Breast epithelium (tissue), 4 donors: ENCODE measurements at regions not wholly inside any gene's neighbourhood (a gene's known extent, or its start where the extent isn't known, plus 50 kb on each side); places are given as distances from the start of the nearest gene placed in this dataset.

Source experiments
- DNase-seq, 2 donors: peaks; one replicate each; pipeline ENCODE4 v3.0.0-alpha.2; 2019; ENCODE audit warnings: low spot score in 2 of 2
- H3K27ac ChIP-seq, 2 donors: fragments of 200-600 bp; sonication (generic) in 1 of 2; one replicate each; pipeline ENCODE4 v1.5.1; 2016 to 2019; ENCODE audit warnings: mild to moderate bottlenecking in 1 of 2
- H3K27me3 ChIP-seq, 2 donors: fragments of 200-600 bp; sonication (generic) in 1 of 2; one replicate each; pipeline versions ENCODE4 v1.5.1 to v1.6.0; 2017 to 2019; ENCODE audit warnings: control low read depth in 1 of 2, mild to moderate bottlenecking in 1 of 2
- H3K36me3 ChIP-seq: fragments of 200-600 bp; one replicate; pipeline ENCODE4 v1.5.1; 2019
- H3K4me1 ChIP-seq, 2 donors: fragments of 200-600 bp; sonication (generic); one replicate each; pipeline ENCODE4 v1.5.1; 2016 to 2019; ENCODE audit warnings: control low read depth in 1 of 2
- H3K4me3 ChIP-seq, 3 donors: fragments of 200-600 bp; sonication (generic); 1 replicate in 2 of 3; 2 replicates in 1 of 3; pipeline ENCODE4 v1.5.1; 2016 to 2019; ENCODE audit warnings: mild to moderate bottlenecking in 3 of 3, moderate library complexity in 2 of 3
- H3K9me3 ChIP-seq, 2 donors: fragments of 200-600 bp; sonication (generic) in 1 of 2; one replicate each; pipeline ENCODE4 v1.5.1; 2016 to 2019; ENCODE audit warnings: control low read depth in 1 of 2
- CTCF ChIP-seq, 3 donors: fragments of 450-650 bp; IDR thresholded peaks; one replicate each; pipeline ENCODE4 v1.5.1; 2016 to 2017; ENCODE audit warnings: antibody characterized with exemption in 3 of 3, mild to moderate bottlenecking in 3 of 3, moderate library complexity in 3 of 3
- POLR2A ChIP-seq: fragments of 450-650 bp; IDR thresholded peaks from one replicate; pipeline ENCODE4 v1.6.1; 2016; ENCODE audit warnings: antibody characterized with exemption, mild to moderate bottlenecking, moderate library complexity
- POLR2AphosphoS5 ChIP-seq, 3 donors: sonication (generic); formaldehyde crosslinking; IDR thresholded peaks; one replicate each; pipeline ENCODE4 v1.6.1; 2017; ENCODE audit warnings: antibody characterized with exemption in 3 of 3
- intact Hi-C: fragments of 100-400 bp; cut with DNase I; formaldehyde crosslinking; loops from one replicate; pipeline ENCODE4 v1.15.1; 2023; ENCODE audit warnings: low total_unique reads

- Histone ChIP-seq H3K9me3 (no peaks in the 10 kb centered on the region), H3K4me3 (no peak overlapping the region), H3K27ac (no peak overlapping the region), H3K27me3 (no peaks in the 10 kb centered on the region), H3K4me1 (peaks cover 0 to 8% of the 10 kb centered on the region in 2 donors), H3K36me3 (no peaks in the 10 kb centered on the region)
- no peak for DNase-seq
- no peak for TF ChIP-seq POLR2AphosphoS5 (IDR thresholded peaks at IDR 0.05)
- intact Hi-C loops: no loop called here
Observed at GRCh38 chr5:39521940-39522590, 97.3 kb upstream of the DAB2 start.

- Histone ChIP-seq H3K27me3 (no peaks in the 10 kb centered on the region), H3K4me1 (peaks cover 0 to 8% of the 10 kb centered on the region in 2 donors), H3K9me3 (no peaks in the 10 kb centered on the region), H3K4me3 (no peak overlapping the region), H3K36me3 (no peaks in the 10 kb centered on the region), H3K27ac (no peak overlapping the region)
- no peak for DNase-seq
- TF ChIP-seq POLR2A (no peak), CTCF (IDR thresholded peaks at IDR 0.05) (no peak)
- intact Hi-C loops: no loop called here
Observed at GRCh38 chr5:39521098-39521860, 96.5 kb upstream of the DAB2 start.

- H3K36me3 ChIP-seq: no peaks in the 10 kb centered on the region
- no peak for TF ChIP-seq POLR2A
- TF ChIP-seq POLR2AphosphoS5 (IDR thresholded peaks at IDR 0.05): no peak
- no peak for TF ChIP-seq CTCF (IDR thresholded peaks at IDR 0.05)
- intact Hi-C loops: no loop called here
- H3K4me3 ChIP-seq: no peak overlapping the region
- peaks cover 0 to 8% of the 10 kb centered on the region in 2 donors for H3K4me1 ChIP-seq
- no peaks in the 10 kb centered on the region for H3K27me3 ChIP-seq
- no peak for DNase-seq
- H3K9me3 ChIP-seq: no peaks in the 10 kb centered on the region
- H3K27ac ChIP-seq: peak overlapping the region in 1 of 2 donors; percentile 65
Observed at GRCh38 chr5:39520232-39520572, 95.4 kb upstream of the DAB2 start.

GRCh38 chr5:39519566-39520231, 94.9 kb upstream of the DAB2 start:
- no peaks in the 10 kb centered on the region for H3K36me3 ChIP-seq
- TF ChIP-seq CTCF (IDR thresholded peaks at IDR 0.05) (no peak), POLR2AphosphoS5 (IDR thresholded peaks at IDR 0.05) (no peak), POLR2A (no peak)
- H3K4me3 ChIP-seq: no peak overlapping the region
- H3K4me1 ChIP-seq: peaks cover 0 to 8% of the 10 kb centered on the region in 2 donors
- H3K27ac ChIP-seq: no peak overlapping the region
- H3K27me3 ChIP-seq: no peaks in the 10 kb centered on the region
- H3K9me3 ChIP-seq: no peaks in the 10 kb centered on the region
- DNase-seq: no peak
- intact Hi-C loops: no loop called here

- intact Hi-C loops: no loop called here
- TF ChIP-seq POLR2A: no peak
- no peak for TF ChIP-seq CTCF (IDR thresholded peaks at IDR 0.05)
- TF ChIP-seq POLR2AphosphoS5 (IDR thresholded peaks at IDR 0.05): no peak
- no peaks in the 10 kb centered on the region for H3K36me3 ChIP-seq
Observed at GRCh38 chr5:39519079-39519478, 94.3 kb upstream of the DAB2 start.

More at GRCh38 chr5:39519079-39519478, 94.3 kb upstream of the DAB2 start:
- Histone ChIP-seq H3K9me3 (no peaks in the 10 kb centered on the region), H3K27me3 (no peaks in the 10 kb centered on the region), H3K4me1 (peaks cover 0 to 8% of the 10 kb centered on the region in 2 donors), H3K4me3 (no peak overlapping the region), H3K27ac (no peak overlapping the region)
- no peak for DNase-seq
